PC-9 (cell line): ENCODE measurements at regions not wholly inside any gene's neighbourhood (a gene's known extent, or its start where the extent isn't known, plus 50 kb on each side); places are given as distances from the start of the nearest gene placed in this dataset.

ENCODE experiments used
- EZH2 ChIP-seq: fragments of 200-600 bp; sonication (generic); IDR thresholded peaks from 2 replicates; pipeline ENCODE4 v1.8.0; 2017; ENCODE audit warnings: antibody characterized with exemption, low read depth
- TF ChIP-seq, protein P1 (sequence below): fragments of 200-600 bp; sonication (generic); conservative IDR thresholded peaks from 2 replicates; pipeline ENCODE4 v1.6.1; 2017; ENCODE audit warnings: mixed run types, antibody characterized with exemption, mild to moderate bottlenecking, moderate library complexity

DNA sequence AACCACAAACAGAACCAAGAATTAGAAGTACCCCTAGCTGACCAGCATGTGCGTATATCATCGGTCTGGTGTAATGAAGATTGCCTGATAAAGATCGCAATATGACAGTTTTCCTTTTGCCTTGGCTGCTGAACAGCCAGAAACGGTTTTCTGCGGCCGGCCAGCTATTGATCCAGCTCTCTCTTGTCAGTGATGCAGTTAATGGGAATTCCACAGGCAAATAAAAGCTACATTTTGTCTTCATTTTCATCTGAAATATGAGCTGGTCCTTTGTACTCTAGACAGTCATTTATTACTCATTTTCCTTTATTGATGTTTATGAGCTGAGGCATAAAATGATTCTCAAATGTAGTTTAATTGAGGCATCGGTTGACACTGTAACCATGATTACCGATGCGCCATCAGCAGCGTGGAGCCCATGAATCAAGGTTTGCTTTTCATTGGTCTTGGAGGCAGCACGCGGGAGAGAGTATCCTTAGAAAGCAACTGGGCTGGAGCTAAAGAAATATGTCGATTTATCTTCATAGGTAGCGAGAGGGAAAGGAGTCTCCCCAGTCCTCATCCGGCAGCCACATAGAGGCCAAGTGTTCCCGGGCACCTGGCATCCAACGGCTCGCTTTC is 535.2 kb downstream of the GALR1 start:
- TF ChIP-seq, protein P1, sequence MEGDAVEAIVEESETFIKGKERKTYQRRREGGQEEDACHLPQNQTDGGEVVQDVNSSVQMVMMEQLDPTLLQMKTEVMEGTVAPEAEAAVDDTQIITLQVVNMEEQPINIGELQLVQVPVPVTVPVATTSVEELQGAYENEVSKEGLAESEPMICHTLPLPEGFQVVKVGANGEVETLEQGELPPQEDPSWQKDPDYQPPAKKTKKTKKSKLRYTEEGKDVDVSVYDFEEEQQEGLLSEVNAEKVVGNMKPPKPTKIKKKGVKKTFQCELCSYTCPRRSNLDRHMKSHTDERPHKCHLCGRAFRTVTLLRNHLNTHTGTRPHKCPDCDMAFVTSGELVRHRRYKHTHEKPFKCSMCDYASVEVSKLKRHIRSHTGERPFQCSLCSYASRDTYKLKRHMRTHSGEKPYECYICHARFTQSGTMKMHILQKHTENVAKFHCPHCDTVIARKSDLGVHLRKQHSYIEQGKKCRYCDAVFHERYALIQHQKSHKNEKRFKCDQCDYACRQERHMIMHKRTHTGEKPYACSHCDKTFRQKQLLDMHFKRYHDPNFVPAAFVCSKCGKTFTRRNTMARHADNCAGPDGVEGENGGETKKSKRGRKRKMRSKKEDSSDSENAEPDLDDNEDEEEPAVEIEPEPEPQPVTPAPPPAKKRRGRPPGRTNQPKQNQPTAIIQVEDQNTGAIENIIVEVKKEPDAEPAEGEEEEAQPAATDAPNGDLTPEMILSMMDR: no peak
- no peak for TF ChIP-seq EZH2
